Fibroblast of mammary gland (primary cell): ENCODE measurements at regions not wholly inside any gene's neighbourhood (a gene's known extent, or its start where the extent isn't known, plus 50 kb on each side); places are given as distances from the start of the nearest gene placed in this dataset.

Source experiments
- DNase-seq: peaks from one replicate; pipeline ENCODE4 v3.0.0-alpha.2; 2010; ENCODE audit warnings: low read depth
- H3K4me3 ChIP-seq: 2 replicates; pipeline ENCODE4 v1.5.1; 2011; ENCODE audit warnings: low read depth, mild to moderate bottlenecking, low read length, moderate library complexity; ENCODE audit not compliant: control insufficient read depth
- CTCF ChIP-seq: conservative IDR thresholded peaks from 2 replicates; pipeline ENCODE4 v1.5.1; 2011; ENCODE audit warnings: low read depth, low read length, inconsistent platforms; ENCODE audit not compliant: control insufficient read depth, insufficient read depth

DNA sequence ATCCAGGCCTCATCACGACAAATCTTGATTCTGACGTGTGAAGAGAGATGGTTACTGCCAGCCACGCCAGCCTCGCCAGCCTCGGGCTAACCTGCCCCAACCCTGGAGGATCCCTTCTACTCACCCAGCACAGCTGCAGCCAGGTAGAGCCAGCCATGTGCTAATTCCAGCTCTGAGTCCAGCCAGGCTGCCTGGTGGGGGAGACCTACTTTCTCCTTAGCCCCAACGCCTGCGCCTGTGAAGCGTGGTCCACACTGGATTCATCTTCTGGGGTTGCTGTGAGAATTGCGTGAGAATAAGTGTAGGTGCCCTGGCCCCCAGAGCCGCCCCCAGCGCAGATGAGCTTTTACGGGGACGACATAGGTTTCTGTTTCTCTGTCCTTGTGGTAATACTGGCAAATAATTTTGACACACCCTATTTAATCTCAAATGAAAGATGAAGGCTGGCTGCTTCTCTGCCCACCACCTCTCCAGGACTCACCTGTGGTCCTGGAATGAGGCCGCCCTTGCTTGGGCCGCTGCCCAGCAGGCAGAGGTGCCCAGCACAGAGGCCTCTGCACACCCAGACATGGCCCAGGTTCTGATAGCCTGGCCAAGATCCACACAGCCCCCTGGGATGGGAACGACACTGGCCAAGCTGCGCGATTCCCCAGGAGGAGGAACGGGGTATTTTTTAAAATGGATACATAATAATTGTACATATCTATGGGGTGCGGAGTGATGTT is 528.4 kb downstream of the TBC1D22A start:
- H3K4me3 ChIP-seq = no peak overlapping the region
- TF ChIP-seq CTCF = no peak
- no peak for DNase-seq

GRCh38 chr22:47289336-47289985 is 527.0 kb downstream of the TBC1D22A start:
- H3K4me3 ChIP-seq = no peak overlapping the region
- no peak for TF ChIP-seq CTCF
- DNase-seq = no peak

- no peak for DNase-seq
- TF ChIP-seq CTCF = no peak
- H3K4me3 ChIP-seq = no peak overlapping the region
Observed at GRCh38 chr22:47288680-47289079, 526.2 kb downstream of the TBC1D22A start.

- DNase-seq = no peak
- TF ChIP-seq CTCF = no peak
- no peak overlapping the region for H3K4me3 ChIP-seq
Observed at GRCh38 chr22:47287516-47287915, 525.1 kb downstream of the TBC1D22A start.

DNA sequence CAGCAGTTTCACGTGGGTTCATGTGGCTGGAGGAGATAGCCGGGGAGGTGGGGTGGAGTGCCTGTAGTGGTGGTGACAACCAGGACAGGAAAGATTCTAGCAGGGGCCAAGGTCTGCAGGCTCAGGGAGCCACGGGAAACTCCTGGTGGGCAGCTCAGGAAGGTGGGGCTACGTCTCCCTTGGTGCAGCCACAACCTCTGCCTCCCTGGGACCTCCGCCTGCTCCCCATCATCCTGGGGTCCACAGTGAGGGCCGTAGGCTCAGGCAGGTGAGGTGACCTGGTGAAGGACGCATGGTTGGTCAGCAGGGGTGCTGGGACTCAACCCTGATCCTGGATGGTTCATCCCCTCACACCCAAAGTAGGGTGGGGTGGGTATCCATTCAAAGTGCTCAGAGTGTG is 524.1 kb downstream of the TBC1D22A start:
- no peak for DNase-seq
- no peak overlapping the region for H3K4me3 ChIP-seq
- TF ChIP-seq CTCF = no peak

DNA sequence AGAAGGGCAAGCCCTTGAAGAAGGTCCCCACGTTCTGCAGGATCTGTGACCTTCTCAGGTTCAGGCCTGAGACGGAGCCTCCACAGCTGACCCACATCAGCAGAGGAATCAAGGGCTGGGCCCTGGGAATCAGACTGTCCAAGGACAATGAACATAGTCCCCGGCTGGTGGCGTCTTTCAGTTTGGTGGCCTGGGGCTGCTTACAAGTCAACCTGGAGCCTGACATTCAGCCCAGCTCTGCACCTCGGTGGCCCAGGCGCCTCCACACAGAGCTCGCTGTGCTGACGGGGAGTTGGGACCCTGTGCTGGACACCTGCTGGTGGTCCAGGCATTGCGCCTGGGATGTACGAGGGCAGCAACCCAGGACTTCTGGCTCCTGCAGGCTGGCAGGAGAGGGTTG is 523.5 kb downstream of the TBC1D22A start:
- no peak for DNase-seq
- H3K4me3 ChIP-seq = no peak overlapping the region
- no peak for TF ChIP-seq CTCF
